ENCODE measurements at regions not wholly inside any gene's neighbourhood (a gene's known extent, or its start where the extent isn't known, plus 50 kb on each side); places are given as distances from the start of the nearest gene placed in this dataset.

- Histone ChIP-seq H3K27ac (no peak overlapping the region), H3K36me3 (no peaks in the 10 kb centered on the region), H3K4me1 (no peaks in the 10 kb centered on the region), H3K9me3 (no peaks in the 10 kb centered on the region), H3K27me3 (no peaks in the 10 kb centered on the region), H3K4me3 (no peak overlapping the region)
- TF ChIP-seq POLR2A (IDR thresholded peaks at IDR 0.05) (no peak), CTCF (IDR thresholded peaks at IDR 0.05) (no peak), POLR2AphosphoS5 (IDR thresholded peaks at IDR 0.05) (no peak)
- no peak for DNase-seq (ENCODE audit: low spot score in 2 of 2)
- intact Hi-C loops (cut with DNase I; ENCODE audit: low total_unique reads) = no loop called here
Measured at GRCh38 chr3:153003862-153004261, 158.2 kb upstream of the RAP2B start.

- Histone ChIP-seq H3K9me3 (no peaks in the 10 kb centered on the region), H3K36me3 (no peaks in the 10 kb centered on the region), H3K27ac (no peak overlapping the region), H3K27me3 (no peaks in the 10 kb centered on the region), H3K4me3 (no peak overlapping the region), H3K4me1 (no peaks in the 10 kb centered on the region)
- TF ChIP-seq POLR2A (IDR thresholded peaks at IDR 0.05) (no peak), POLR2AphosphoS5 (IDR thresholded peaks at IDR 0.05) (no peak), CTCF (IDR thresholded peaks at IDR 0.05) (no peak)
- intact Hi-C loops (cut with DNase I; ENCODE audit: low total_unique reads) = no loop called here
- DNase-seq (ENCODE audit: low spot score in 2 of 2) = no peak
Measured at GRCh38 chr3:153008226-153008625, 153.8 kb upstream of the RAP2B start.

GRCh38 chr3:153023896-153024295 lies 138.1 kb upstream of the RAP2B start:
- H3K4me1 ChIP-seq = no peaks in the 10 kb centered on the region
- H3K27me3 ChIP-seq = no peaks in the 10 kb centered on the region
- H3K4me3 ChIP-seq = no peak overlapping the region
- H3K9me3 ChIP-seq = no peaks in the 10 kb centered on the region
- H3K27ac ChIP-seq = no peak overlapping the region
- no peak for DNase-seq (ENCODE audit: low spot score in 2 of 2)
- H3K36me3 ChIP-seq = no peaks in the 10 kb centered on the region
- intact Hi-C loops (cut with DNase I; ENCODE audit: low total_unique reads) = no loop called here
- TF ChIP-seq POLR2AphosphoS5 (IDR thresholded peaks at IDR 0.05) (no peak), POLR2A (IDR thresholded peaks at IDR 0.05) (no peak), CTCF (IDR thresholded peaks at IDR 0.05) (no peak)

- Histone ChIP-seq H3K9me3 (no peaks in the 10 kb centered on the region), H3K36me3 (no peaks in the 10 kb centered on the region), H3K27me3 (no peaks in the 10 kb centered on the region), H3K4me3 (no peak overlapping the region), H3K4me1 (no peaks in the 10 kb centered on the region), H3K27ac (no peak overlapping the region)
- no peak for DNase-seq (ENCODE audit: low spot score in 2 of 2)
- intact Hi-C loops (cut with DNase I; ENCODE audit: low total_unique reads) = no loop called here
- TF ChIP-seq POLR2A (IDR thresholded peaks at IDR 0.05) = no peak
- peak; percentile 35 to 65 (median 46) for TF ChIP-seq CTCF (IDR thresholded peaks at IDR 0.05)
- TF ChIP-seq POLR2AphosphoS5 (IDR thresholded peaks at IDR 0.05) = no peak
Measured at GRCh38 chr3:153026026-153026425, 136.0 kb upstream of the RAP2B start.

- H3K9me3 ChIP-seq = no peaks in the 10 kb centered on the region
- peak overlapping the region in 1 of 3 donors; percentile 6 for H3K4me3 ChIP-seq
- H3K27ac ChIP-seq = peak overlapping the region in 1 of 2 donors; percentile 35
- intact Hi-C loops (cut with DNase I; ENCODE audit: low total_unique reads) = no loop called here
- no peaks in the 10 kb centered on the region for H3K36me3 ChIP-seq
- TF ChIP-seq POLR2AphosphoS5 (IDR thresholded peaks at IDR 0.05) (no peak), POLR2A (IDR thresholded peaks at IDR 0.05) (no peak), CTCF (IDR thresholded peaks at IDR 0.05) (no peak)
- DNase-seq (ENCODE audit: low spot score in 2 of 2) = no peak
- no peaks in the 10 kb centered on the region for H3K4me1 ChIP-seq
- no peaks in the 10 kb centered on the region for H3K27me3 ChIP-seq
Measured at GRCh38 chr3:153028381-153028780, 133.6 kb upstream of the RAP2B start.
